ENCODE measurements at regions not wholly inside any gene's neighbourhood (a gene's known extent, or its start where the extent isn't known, plus 50 kb on each side); places are given as distances from the start of the nearest gene placed in this dataset.

DNA sequence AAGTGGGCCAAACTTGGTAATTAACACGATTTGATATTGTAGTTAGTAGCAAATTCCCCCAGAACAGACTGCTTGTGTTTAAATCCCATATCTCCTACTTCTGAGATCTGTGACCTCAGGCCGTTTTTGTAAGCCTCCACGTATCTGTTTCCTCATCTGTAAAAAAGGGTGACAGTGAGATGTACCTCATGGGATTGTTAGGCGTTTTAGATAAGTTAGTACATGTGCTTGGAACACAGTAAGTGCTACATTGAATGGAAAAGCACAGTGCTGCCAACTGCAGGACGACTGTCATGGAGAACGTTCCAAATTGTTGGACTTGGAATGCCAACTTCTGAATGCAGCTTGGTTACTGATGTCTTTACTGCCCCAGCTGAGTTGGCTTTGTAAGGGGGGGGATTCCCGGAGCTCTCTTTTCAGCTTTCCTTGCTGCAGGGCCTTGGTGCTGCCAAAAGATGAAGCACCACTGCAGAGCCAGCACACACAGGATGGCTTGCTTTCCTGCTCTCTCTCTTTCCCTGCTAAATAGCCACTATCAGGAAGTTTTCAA lies 108.6 kb downstream of the OPN5 start:
- TF ChIP-seq CTCF (IDR thresholded peaks at IDR 0.05; ENCODE audit: low read depth, low read length): no peak
- TF ChIP-seq, protein P1, sequence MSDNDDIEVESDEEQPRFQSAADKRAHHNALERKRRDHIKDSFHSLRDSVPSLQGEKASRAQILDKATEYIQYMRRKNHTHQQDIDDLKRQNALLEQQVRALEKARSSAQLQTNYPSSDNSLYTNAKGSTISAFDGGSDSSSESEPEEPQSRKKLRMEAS (IDR thresholded peaks at IDR 0.05; ENCODE audit: low read depth, low read length): no peak
- TF ChIP-seq MYC (IDR thresholded peaks at IDR 0.05; ENCODE audit: low read depth, low read length): no peak
- no peak for TF ChIP-seq POLR2A (IDR thresholded peaks at IDR 0.05; ENCODE audit: extremely low read depth, insufficient read length)
- no peak for DNase-seq (ENCODE audit: low read depth)
- no peak overlapping the region for H3K4me3 ChIP-seq (ENCODE audit: low read depth, low read length)

GRCh38 chr6:47879015-47879414 lies 97.2 kb downstream of the OPN5 start:
- no peak for DNase-seq (ENCODE audit: low read depth)

More at GRCh38 chr6:47879015-47879414, 97.2 kb downstream of the OPN5 start:
- no peak overlapping the region for H3K4me3 ChIP-seq (ENCODE audit: low read depth, low read length)
- TF ChIP-seq CTCF (IDR thresholded peaks at IDR 0.05; ENCODE audit: low read depth, low read length): no peak
- no peak for TF ChIP-seq MYC (IDR thresholded peaks at IDR 0.05; ENCODE audit: low read depth, low read length)
- no peak for TF ChIP-seq POLR2A (IDR thresholded peaks at IDR 0.05; ENCODE audit: extremely low read depth, insufficient read length)
- TF ChIP-seq, protein P1 (IDR thresholded peaks at IDR 0.05; ENCODE audit: low read depth, low read length): no peak

All from NB4 (cell line).